GM21717 (cell line): ENCODE measurements at regions not wholly inside any gene's neighbourhood (a gene's known extent, or its start where the extent isn't known, plus 50 kb on each side); places are given as distances from the start of the nearest gene placed in this dataset.
A peak's percentile ranks its signal among the peaks of the same experiment; 100 is the strongest.

Experiments used
- ATAC-seq: cut with Tn5 transposase; IDR thresholded peaks from one replicate; pipeline ENCODE4 v1.9.1; 2021; ENCODE audit warnings: mild to moderate bottlenecking, moderate library complexity; ENCODE audit not compliant: unreplicated experiment

DNA sequence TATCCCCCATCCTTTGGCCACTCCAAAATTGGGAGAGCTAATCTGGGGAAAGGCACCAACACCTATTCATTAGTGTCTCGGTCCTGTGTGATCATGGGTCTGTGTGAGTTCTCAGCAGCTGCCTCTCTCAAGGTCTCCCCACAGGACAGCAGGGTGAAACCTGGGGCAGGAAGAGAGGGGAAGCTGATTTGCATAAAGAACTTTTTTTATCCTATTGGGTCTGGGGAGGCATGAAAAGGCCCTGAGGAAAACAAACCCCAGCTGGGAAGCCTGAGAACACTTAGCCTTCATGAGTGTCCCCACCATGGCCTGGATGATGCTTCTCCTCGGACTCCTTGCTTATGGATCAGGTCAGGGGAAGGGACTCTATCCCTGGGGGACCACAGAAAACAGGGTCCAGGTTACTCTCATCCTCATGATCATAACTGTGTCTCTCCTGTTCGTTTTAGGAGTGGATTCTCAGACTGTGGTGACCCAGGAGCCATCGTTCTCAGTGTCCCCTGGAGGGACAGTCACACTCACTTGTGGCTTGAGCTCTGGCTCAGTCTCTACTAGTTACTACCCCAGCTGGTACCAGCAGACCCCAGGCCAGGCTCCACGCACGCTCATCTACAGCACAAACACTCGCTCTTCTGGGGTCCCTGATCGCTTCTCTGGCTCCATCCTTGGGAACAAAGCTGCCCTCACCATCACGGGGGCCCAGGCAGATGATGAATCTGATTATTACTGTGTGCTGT is 116.0 kb upstream of the TOP3B start:
- peak; percentile 48 for ATAC-seq

DNA sequence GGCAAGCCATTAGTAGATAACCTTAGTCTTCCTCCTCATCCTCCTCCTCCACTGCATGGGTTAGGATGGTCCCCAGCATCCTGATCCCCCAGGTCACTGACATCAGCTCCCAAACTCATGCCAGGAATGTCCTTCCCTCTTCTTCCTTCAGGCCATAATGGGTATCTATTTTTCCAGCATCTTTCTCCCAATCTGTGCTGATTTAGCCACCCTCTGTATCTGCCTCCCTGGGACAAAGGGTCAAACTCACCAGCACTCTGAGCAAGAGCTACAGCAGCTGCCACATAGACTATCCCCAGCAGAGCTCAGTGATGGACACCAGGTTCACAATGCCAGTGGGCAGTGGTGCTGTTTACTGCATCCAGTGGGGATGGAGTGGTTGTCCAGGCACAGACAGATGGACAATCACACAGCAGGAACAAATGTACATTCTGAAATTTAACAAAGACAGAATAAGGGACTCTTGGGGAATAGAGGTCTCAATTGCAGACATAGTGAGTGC is 115.2 kb upstream of the TOP3B start:
- no peak for ATAC-seq

DNA sequence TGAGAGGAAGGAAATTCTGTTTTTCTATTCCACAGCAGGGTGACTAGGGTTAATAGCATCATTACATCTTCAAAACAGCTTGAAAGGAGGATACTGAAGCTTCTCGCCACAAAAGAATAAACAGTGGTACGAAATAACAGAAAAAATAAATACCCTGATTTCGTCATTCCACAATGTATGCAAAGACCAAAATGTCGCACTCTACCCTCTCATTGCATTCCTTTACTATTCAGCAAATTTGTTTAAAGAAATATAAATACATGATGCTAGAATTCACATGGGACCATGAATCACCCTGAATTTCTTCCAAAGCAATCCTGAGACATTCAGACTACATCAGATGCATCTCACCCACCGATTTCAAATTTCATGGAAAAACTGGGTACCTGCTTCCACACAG is 112.3 kb upstream of the TOP3B start:
- ATAC-seq = no peak

DNA sequence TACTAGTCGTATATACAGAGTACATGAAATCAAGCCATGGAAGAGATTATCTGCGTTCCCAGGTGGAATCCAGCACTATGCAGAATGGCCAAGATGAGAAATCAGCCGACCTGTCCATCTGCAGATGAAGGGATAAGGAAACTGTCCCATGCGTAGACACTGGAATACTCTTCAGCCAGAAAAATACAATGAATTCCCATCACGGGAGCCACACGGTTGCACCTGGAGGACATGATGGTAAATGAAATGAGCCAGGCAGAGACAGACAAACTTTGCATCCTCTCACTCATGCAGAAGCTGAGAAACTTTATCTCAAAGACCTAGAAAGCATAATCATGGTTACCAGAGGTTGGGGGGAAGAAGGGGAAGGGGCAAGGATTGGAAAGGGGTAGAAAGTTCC is 111.9 kb upstream of the TOP3B start:
- no peak for ATAC-seq

DNA sequence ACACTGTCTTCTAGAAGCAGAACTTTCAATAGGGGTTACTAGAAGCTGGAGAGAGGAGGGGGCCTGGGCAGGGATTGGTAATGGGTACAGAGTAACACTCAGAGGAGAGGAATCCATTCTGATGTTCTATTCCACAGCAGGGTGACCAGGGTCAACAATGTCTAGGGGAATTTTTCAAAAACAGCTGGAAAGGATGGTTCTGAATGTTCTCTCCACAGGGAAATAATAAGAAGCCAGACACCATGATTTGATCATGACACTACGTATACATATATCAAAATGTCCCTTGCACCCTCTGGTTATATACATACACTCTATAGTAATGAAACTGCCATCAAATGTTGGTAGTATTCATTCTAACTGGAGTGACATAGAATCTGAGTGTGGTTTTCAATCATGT is 111.2 kb upstream of the TOP3B start:
- no peak for ATAC-seq

DNA sequence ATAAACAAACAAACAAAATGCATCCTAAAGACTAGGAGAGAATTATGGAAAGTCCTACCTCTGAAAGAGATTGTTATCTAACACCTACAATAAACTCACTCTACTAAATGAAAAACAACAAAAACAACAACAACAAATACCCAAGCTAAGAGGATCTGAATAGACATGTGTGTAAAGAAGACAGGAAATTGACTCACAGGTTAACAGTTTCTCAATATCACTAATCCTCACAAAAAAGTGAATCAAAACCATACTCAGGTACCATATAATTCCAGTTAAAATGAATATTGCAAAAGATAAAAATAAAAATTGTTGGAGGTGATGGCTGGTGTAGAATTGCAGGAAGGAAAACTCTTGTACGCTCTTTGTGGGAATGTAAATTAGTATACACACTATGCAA is 110.4 kb upstream of the TOP3B start:
- no peak for ATAC-seq

DNA sequence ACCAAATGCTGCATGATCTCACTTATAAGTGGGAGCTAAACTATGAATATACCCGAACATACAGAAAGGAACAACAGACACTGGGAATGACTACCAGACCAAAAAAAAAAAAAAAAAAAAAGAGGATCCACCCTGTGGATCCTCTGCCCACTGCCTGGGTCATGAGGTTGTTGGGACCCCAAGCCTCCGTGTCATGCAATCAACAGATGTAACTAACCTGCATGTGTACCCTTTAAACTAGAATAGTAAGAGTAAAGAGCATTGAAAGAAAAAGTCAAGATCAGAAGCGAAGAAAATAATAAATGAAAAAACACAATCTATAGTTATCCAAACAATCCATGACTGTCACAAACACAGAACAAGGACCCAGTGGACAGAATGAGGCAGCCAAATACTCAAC is 109.5 kb upstream of the TOP3B start:
- no peak for ATAC-seq

DNA sequence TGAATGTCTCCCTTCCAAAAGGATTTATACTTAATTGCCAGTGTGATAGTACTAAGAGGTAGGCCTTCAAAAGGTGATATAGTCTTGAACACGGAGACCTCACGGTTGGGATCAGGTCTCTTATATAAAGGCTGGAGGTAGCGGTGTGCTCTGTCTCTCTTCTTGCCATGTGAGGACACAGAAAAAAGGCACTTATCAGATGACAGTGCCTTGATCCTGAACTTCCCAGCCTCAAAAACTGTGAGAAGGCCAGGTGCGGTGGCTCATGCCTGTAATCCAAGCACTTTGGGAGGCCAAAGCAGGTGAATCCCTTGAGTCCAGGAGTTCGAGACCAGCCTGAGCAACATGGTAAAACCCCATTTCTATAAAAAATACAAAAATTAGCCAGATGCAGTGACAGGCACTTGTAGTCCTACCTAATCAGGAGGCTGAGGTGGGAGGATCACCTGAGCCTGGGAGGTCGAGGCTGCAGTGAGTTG is 108.9 kb upstream of the TOP3B start:
- ATAC-seq = no peak

DNA sequence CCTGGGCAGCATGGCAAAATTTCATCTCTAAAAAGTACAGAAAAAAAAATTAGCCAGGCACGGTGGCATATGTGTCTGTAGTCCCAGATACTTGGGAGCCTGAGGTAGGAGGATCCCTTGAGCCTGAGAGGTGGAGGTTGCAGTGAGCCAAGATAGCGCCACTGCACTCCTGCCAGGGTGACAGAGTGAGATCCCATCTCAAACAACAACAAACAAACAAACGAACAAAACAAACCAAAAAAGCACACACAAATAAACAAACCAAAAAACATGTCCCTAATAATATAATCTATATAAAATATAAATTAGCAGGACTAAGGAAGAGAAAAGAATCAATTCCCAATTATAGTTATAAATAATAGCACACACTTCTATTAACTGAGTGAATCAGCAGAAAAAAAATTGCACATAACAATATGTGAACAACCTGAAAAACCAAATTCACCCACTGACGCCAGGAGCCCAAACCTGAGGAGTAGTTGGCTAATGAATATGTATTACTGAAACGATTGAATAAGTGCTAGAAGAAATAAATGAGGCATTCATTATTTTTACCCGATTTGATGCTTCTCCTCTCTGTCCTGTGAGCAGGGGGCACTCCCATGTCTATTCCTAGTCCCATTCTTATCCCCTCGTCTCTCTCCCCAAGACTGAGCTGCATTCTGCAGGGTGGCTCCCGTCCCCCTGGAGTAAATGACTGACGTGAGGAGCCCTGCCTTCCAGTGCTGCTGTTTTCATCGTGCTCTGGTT is 108.2 kb upstream of the TOP3B start:
- ATAC-seq = no peak

DNA sequence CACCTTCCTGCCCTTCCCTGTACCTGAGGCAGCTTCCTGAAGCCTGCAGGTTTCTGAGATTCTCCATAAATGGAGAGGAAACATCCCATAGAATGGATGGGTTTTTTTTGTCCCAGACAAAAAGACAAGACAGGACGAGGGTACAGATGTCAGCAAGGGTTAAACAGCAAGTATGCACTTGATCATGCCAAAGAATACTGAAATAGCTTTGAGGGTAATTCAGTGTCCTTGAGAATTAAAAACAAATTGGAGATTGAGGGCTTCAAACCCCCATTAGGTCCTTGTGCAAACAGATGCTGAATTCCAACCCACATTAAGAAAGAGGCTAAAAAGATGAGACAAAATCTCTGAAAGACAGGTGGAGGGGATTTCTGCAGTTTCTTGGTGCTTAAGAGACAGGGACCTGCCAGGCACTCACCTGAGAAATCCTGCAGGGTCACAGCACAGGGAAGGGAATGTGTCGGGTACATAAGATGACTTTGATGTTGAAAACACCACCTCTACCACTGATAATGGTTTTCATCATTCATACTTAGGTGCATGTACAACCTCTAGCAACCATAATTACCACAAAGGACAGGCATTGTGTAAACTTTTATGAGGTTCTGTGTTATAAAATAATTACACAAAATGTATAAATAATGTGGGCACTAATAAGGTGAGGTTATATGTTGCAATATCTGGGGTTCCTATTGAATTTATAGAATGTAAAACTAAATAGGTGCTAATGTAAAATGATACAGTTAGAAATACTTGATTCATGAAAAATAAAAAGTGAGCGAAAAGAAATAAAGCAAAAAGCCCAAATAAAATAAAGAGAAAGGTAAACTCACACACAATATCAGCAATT is 107.1 kb upstream of the TOP3B start:
- no peak for ATAC-seq

DNA sequence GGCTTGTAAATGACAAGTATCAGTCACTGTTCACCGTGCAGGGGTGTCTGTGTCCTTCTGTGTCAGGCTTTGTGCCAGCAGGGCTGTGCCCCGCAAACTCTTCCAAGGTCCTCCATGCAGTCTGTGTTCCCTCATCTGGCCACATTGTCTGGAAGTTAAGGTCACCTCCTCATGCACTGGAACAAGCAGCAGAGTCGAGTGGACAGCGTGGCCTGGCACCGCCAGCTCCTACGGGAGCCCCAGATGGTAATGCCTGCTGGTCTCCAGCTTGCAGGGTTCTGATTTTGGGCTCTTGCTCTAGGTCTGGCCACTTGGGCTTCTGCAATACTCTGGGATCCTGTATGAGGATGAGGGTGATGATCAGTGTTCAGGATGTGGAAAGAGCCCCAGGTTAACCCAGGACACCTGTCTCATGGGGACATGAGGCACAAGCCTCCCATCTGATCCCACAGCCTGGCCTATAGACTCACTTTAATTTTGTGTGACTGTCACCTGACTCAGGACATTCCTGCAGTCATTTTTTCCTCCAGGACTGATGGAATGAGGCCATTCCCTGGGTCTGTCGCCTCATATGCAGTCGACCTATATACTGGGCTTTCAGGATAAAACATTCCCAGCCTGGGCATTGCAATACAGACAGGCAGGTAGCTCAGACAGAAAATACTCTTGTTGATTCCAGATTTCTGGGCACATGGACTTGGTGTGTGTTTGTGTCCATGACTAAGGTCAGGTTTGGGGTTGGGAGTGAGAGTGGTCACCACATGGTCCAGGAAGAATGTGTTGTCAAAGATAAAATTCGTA is 106.3 kb upstream of the TOP3B start:
- no peak for ATAC-seq

DNA sequence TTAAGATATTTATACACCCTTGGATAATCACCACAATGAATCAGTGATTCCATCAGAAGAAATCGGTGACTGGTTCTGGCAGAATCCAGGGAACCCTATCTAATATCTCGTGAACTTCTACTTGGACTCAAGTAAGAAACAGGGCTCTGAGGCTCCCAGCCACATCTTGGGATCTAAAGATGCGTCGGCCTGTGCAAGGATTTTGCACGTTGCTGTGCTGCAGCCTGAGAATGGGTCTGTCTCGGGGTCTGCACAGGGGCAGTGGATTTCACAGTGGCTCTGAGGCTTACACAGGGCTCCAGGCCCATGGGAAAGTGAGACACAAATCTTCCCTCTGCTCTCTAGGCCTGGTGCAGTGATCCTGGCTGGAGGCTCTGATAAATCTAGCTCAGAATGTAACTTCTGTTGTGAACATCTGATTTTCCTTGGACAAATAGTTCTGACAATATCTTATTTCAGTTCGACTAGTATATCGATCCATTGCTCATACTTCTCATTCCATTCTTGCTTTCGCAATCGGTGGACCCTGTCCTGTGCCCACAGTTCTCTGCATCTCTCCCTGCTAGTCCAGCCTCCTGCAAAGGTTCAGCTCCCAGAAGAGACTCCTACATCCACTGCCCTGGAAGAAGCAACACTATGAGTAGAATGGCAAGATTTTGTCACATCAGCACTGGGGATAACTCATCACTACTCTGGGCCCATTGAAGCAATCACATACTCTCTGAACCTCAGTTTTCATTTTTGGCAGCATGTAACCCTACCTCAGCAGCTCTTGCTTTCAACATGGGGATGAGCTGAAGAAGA is 105.5 kb upstream of the TOP3B start:
- no peak for ATAC-seq

DNA sequence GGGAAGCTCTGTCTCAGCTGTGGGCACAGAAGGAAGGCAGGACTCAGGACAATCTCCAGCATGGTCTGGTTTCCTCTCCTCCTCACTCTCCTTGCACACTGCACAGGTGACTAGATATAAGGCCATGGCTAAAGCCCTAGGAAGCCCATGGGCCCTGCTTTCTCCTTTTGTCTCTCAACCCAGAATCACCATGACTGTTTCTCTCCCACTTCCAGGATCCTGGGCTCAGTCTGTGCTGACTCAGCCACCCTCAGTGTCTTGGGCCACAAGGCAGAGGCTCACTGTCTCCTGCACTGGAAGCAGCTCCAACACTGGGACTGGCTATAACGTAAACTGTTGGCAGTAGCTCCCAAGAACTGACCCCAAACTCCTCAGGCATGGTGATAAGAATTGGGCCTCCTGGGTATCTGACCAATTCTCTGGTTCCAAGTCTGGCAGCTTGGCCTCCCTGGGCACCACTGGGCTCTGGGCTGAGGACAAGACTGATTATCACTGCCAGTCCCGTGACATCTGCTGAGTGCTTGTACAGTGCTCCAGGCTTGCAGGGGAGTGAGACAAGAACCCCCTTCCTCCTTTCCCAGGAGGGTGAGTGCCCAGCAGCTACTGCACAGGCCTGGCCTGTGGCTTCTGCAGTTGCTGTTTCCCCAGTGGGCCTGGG is 104.0 kb upstream of the TOP3B start:
- no peak for ATAC-seq

DNA sequence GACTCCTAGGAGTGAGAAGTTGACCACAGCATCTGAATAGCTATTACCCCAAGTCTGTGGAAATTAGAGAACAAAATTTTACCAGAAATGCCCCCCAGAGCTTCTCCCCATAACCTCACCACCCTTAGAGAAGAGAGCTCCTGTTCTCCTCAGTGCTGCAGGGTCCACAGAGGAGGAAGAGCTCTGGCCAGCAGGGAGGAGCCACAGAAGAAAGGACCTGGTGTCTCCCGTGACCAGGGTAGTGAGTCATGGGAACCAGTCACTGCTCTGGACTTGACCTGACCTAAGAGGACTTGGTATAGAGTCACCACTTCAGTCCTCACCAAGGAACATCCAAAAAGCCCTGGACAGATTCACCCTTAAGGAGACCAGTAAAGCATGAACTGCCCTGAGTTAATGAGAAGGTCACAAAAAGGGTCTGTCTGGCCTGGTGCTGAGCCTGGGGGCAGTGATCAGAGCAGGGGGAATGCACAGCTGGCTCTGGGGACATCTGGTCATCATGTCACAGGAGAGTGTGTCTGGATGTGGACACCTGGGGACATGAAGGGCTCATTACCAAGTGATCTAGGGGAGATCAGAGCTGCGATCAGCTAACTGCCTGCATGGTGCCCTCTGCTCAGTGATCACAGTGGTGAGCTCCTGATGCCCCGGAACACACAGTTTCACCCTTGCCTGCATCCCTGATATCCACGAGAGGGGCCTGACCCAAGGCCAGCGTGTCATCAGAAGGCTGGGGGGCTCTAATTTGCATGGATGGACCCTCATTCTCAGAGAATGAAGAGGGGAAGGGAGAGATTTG is 103.3 kb upstream of the TOP3B start:
- no peak for ATAC-seq

DNA sequence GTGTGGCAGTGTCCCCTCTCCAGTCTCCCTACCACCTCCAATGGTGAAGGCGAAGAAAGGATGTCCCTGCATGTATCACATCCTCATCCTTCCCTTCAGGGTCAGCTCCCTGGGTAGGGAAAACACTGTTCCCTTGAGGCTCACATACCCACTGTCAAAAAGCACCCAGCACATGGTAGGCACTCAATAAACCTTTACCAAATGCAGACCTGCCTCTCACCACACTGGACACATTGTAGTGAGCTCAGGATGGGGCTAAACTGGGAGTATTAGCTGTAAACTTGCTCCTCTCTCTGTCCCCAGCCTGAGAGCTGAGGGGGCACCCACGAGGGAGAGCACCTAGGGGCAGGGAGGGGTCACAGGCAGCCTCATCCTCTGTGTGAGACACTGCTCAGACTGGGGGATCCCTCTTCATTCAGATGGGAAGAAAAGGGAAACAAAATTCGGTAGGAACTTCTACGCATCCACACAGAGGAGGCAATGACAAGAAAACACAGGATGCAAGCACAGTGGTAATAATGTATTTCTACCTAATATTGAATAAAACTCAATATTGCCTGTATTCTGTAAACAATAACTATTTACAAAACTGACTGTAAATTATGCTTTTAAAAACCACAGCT is 101.6 kb upstream of the TOP3B start:
- no peak for ATAC-seq

DNA sequence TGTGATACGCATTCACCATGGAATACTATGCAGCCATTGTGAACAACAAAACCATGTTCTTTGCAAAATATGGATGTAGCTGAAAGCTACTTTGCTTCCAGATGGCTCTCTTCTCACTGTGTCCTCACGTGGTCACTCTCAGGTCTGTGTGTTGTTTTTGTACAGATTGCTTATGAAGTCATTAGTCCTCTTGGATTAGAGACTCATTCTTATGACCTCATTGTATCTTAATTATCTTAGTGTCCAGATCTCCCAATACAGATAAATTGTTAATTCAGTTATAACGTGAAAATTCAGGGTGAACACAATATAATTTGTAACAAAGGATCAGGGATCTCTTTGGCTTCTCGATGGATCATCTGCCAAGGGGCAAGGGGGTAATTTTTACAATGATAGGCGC is 100.4 kb upstream of the TOP3B start:
- no peak for ATAC-seq

DNA sequence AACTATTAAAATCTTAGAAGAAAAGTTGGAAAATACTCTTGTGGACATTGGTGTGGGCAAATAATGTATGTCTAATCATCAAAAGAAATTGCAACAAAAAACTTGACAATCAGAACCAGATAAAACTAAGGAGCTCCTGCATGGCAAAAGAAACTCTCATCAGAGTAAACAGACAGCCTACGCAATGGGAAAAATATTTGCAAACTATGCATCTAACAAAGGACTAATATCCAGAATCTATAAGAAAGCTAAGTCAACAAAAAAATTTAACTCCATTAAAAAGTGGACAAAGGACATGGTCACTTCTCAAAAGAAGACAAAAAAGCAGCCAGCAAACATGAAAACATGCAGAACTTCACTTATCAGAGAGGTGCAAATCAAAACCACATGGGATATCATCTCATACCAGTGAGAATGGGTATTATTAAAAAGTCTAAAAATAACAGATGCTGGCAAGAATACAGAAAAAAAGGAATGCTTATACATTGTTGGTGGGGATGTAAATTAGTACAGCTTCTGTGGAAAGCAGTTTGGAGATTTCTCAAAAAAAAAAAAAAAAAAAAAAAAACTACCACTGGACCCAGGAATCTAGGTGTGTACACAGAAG is 99.7 kb upstream of the TOP3B start:
- no peak for ATAC-seq

DNA sequence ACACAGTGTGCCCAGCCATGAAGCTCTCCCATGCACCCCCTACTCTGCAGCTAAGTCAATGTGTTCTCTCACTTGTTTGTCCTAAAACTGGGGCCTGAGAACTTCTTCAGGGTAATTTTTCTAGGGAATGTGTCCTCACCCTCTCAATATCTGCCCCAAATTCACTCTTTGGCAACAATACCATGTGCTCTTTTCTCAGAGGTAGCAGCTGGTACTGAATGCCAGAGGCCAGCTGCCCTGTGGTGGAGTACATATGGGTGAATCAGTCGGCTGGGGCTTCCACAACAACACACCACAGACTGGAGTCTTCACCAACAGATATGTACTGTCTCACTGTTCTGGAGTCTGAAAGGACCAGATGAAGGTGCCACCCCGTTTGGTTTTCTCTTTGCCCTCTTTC is 97.7 kb upstream of the TOP3B start:
- ATAC-seq = no peak
